GM23248 (cell line): ENCODE measurements at regions not wholly inside any gene's neighbourhood (a gene's known extent, or its start where the extent isn't known, plus 50 kb on each side); places are given as distances from the start of the nearest gene placed in this dataset.
A peak's percentile ranks its signal among the peaks of the same experiment; 100 is the strongest.

Source experiments
- DNase-seq: peaks from one replicate; pipeline ENCODE4 v3.0.0-alpha.2; 2015
- H2AFZ ChIP-seq: fragments of 200-600 bp; sonication (generic); 2 replicates; pipeline ENCODE4 v1.6.1; 2016; ENCODE audit warnings: antibody characterized with exemption
- H3F3A ChIP-seq: fragments of 200-600 bp; sonication (generic); 2 replicates; pipeline ENCODE4 v1.6.1; 2016; ENCODE audit warnings: mild to moderate bottlenecking, antibody characterized with exemption, mixed run types; ENCODE audit not compliant: insufficient read depth
- H3K27ac ChIP-seq: fragments of 200-600 bp; sonication (generic); 2 replicates; pipeline ENCODE4 v1.5.1; 2016; ENCODE audit warnings: mild to moderate bottlenecking
- H3K27me3 ChIP-seq: fragments of 200-600 bp; sonication (generic); replicated peaks from 2 replicates; pipeline ENCODE4 v1.6.1; 2016; ENCODE audit warnings: mild to moderate bottlenecking; ENCODE audit not compliant: insufficient read depth
- H3K36me3 ChIP-seq: fragments of 200-600 bp; sonication (generic); 2 replicates; pipeline ENCODE4 v1.6.1; 2016; ENCODE audit warnings: low read depth, mild to moderate bottlenecking
- H3K4me1 ChIP-seq: fragments of 200-600 bp; sonication (generic); 2 replicates; pipeline ENCODE4 v1.6.1; 2016; ENCODE audit warnings: mild to moderate bottlenecking; ENCODE audit not compliant: insufficient read depth
- H3K4me2 ChIP-seq: fragments of 200-600 bp; sonication (generic); one replicate; pipeline ENCODE4 v1.6.1; 2016; ENCODE audit warnings: mild to moderate bottlenecking; ENCODE audit not compliant: unreplicated experiment
- H3K4me3 ChIP-seq: fragments of 200-600 bp; sonication (generic); 2 replicates; pipeline ENCODE4 v1.5.1; 2016; ENCODE audit warnings: mild to moderate bottlenecking
- H3K79me2 ChIP-seq: fragments of 200-600 bp; sonication (generic); 2 replicates; pipeline ENCODE4 v1.6.1; 2016; ENCODE audit warnings: mild to moderate bottlenecking; ENCODE audit not compliant: insufficient read depth
- H3K9ac ChIP-seq: fragments of 200-600 bp; sonication (generic); 2 replicates; pipeline ENCODE4 v1.6.1; 2016; ENCODE audit warnings: mild to moderate bottlenecking
- H3K9me2 ChIP-seq: fragments of 200-600 bp; sonication (generic); 2 replicates; pipeline ENCODE4 v1.6.1; 2016; ENCODE audit warnings: mixed run types, mild to moderate bottlenecking, moderate library complexity; ENCODE audit not compliant: insufficient read depth
- H3K9me3 ChIP-seq: fragments of 200-600 bp; sonication (generic); one replicate; pipeline ENCODE4 v1.6.1; 2017; ENCODE audit warnings: low read depth
- H4K20me1 ChIP-seq: fragments of 200-600 bp; sonication (generic); 2 replicates; pipeline ENCODE4 v1.6.0; 2016; ENCODE audit not compliant: insufficient read depth
- EZH2 ChIP-seq: fragments of 200-600 bp; sonication (generic); IDR thresholded peaks from 2 replicates; pipeline ENCODE4 v1.6.1; 2018; ENCODE audit warnings: antibody characterized with exemption, mild to moderate bottlenecking; ENCODE audit not compliant: insufficient read depth, poor library complexity, severe bottlenecking
- EZH2phosphoT487 ChIP-seq: fragments of 200-600 bp; sonication (generic); IDR thresholded peaks from 2 replicates; pipeline ENCODE4 v1.6.1; 2018; ENCODE audit warnings: antibody characterized with exemption, moderate library complexity, mild to moderate bottlenecking, low read depth; ENCODE audit not compliant: insufficient read depth
- WGBS, 2 experiments: methylation state at CpG; one replicate each; pipeline ENCODE4 v1.1.6; 2015 to 2017; ENCODE audit warnings: low lambda C conversion rate in 2 of 2, low coverage in 1 of 2; ENCODE audit errors: missing lambda C conversion rate in 2 of 2; 5-methylcytosine and 5-hydroxymethylcytosine counted together
- in situ Hi-C: fragments of 300-500 bp; cut with MboI; formaldehyde crosslinking; loops from 2 replicates; pipeline ENCODE4 v1.15.0; 2020

- TF ChIP-seq EZH2phosphoT487 = no peak
- no peak for TF ChIP-seq EZH2
These were observed 342.8 kb upstream of the CCNG1 start for GRCh38 chr5:163094492-163095180.

DNA sequence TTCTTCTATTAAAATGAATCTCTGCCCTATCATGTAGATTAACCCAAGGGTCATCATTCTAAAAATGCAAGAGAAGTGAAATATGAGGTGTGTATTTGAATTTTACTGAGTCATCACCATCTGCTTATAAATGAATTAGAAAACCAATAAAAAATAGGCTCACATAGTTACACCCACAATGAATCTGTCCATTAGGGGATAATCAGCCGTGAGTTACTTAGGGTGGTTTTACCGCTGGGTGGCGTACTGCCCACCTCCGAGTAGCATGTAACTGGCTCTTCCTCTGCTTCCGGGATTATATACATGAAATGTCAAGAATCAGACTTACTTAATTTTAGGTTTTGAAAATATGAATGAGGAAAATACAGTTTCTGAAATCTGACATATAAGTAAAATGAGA is 332.9 kb upstream of the CCNG1 start:
- Histone ChIP-seq H3F3A (no peaks in the 10 kb centered on the region), H3K27ac (no peak overlapping the region), H3K4me2 (no peak overlapping the region), H3K9ac (no peak overlapping the region), H4K20me1 (no peaks in the 10 kb centered on the region), H3K9me2 (no peaks in the 10 kb centered on the region), H3K79me2 (no peaks in the 10 kb centered on the region), H2AFZ (no peak overlapping the region), H3K27me3 (no peaks in the 10 kb centered on the region), H3K9me3 (no peaks in the 10 kb centered on the region), H3K36me3 (no peaks in the 10 kb centered on the region), H3K4me3 (no peak overlapping the region), H3K4me1 (no peaks in the 10 kb centered on the region)
- TF ChIP-seq EZH2phosphoT487 (no peak), EZH2 (no peak)
- DNase-seq = no peak
- WGBS, 2 experiments = 15 to 18% methylated on average over 5 of the region's 5 CpGs
- in situ Hi-C loops = no loop called here

More at GRCh38 chr5:163094492-163095180, 342.8 kb upstream of the CCNG1 start:
- Histone ChIP-seq H3K4me1 (no peaks in the 10 kb centered on the region), H3K4me3 (no peak overlapping the region), H3K9ac (no peak overlapping the region), H3K36me3 (no peaks in the 10 kb centered on the region), H4K20me1 (no peaks in the 10 kb centered on the region), H3K9me2 (no peaks in the 10 kb centered on the region; the same call in 1 of the 2 replicates), H3K27me3 (no peaks in the 10 kb centered on the region), H2AFZ (no peak overlapping the region), H3K79me2 (no peaks in the 10 kb centered on the region), H3K4me2 (no peak overlapping the region), H3F3A (no peaks in the 10 kb centered on the region), H3K27ac (no peak overlapping the region), H3K9me3 (no peaks in the 10 kb centered on the region)
- WGBS, 2 experiments = 10 to 11% methylated on average over 8 of the region's 8 CpGs
- DNase-seq = no peak
- in situ Hi-C loops = no loop called here

- 20 to 34% methylated on average over 2 of the region's 2 CpGs for WGBS, 2 experiments
- Histone ChIP-seq H3K27ac (no peak overlapping the region), H3F3A (no peaks in the 10 kb centered on the region), H3K4me3 (no peak overlapping the region), H4K20me1 (no peaks in the 10 kb centered on the region), H3K9me3 (no peaks in the 10 kb centered on the region), H3K27me3 (no peaks in the 10 kb centered on the region), H3K4me2 (no peak overlapping the region), H2AFZ (no peak overlapping the region), H3K9me2 (no peaks in the 10 kb centered on the region), H3K79me2 (no peaks in the 10 kb centered on the region), H3K36me3 (no peaks in the 10 kb centered on the region), H3K4me1 (no peaks in the 10 kb centered on the region), H3K9ac (no peak overlapping the region)
- in situ Hi-C loops = no loop called here
- TF ChIP-seq EZH2phosphoT487 (no peak), EZH2 (no peak)
- peak; percentile 20 for DNase-seq
These were observed 331.9 kb upstream of the CCNG1 start for GRCh38 chr5:163105456-163105855.

GRCh38 chr5:163106098-163106497 is 331.3 kb upstream of the CCNG1 start:
- Histone ChIP-seq H3K4me1 (no peaks in the 10 kb centered on the region), H4K20me1 (no peaks in the 10 kb centered on the region), H3F3A (no peaks in the 10 kb centered on the region), H3K9ac (no peak overlapping the region), H3K9me2 (no peaks in the 10 kb centered on the region), H2AFZ (no peak overlapping the region), H3K36me3 (no peaks in the 10 kb centered on the region), H3K9me3 (no peaks in the 10 kb centered on the region), H3K4me3 (no peak overlapping the region), H3K4me2 (no peak overlapping the region), H3K27me3 (no peaks in the 10 kb centered on the region), H3K27ac (no peak overlapping the region), H3K79me2 (no peaks in the 10 kb centered on the region)
- WGBS, 2 experiments = 11 to 15% methylated on average over 1 of the region's 1 CpG
- DNase-seq = no peak
- in situ Hi-C loops = no loop called here
- no peak for TF ChIP-seq EZH2
- no peak for TF ChIP-seq EZH2phosphoT487

DNA sequence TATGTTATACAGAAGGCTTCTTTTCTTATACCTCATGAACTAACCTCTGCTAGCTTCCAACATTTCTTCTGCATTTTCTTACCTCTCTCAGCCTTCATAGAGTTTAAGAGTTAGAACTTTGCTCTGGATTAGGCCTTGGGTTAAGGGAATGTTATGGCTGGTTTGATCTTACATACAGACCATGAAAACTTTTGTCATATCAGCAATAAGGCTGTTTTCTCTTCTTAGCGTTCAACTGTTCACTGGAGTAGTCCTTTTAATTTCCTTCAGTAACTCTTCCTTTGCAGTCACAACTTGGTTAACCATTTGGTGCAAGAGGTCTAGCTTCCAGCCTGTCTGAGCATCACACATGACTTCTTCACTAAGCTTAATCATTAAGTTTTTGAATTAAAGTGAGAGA is 329.0 kb upstream of the CCNG1 start:
- WGBS, 2 experiments = 0 to 11% methylated on average over 1 of the region's 1 CpG

More for the DNA sequence above, 329.0 kb upstream of the CCNG1 start:
- in situ Hi-C loops = no loop called here
- H4K20me1 ChIP-seq = no peaks in the 10 kb centered on the region
- no peaks in the 10 kb centered on the region for H3K9me3 ChIP-seq
- no peak overlapping the region for H2AFZ ChIP-seq
- H3K27ac ChIP-seq = no peak overlapping the region
- H3K9ac ChIP-seq = no peak overlapping the region
- no peaks in the 10 kb centered on the region for H3K79me2 ChIP-seq
- no peaks in the 10 kb centered on the region for H3F3A ChIP-seq
- TF ChIP-seq EZH2 (no peak), EZH2phosphoT487 (no peak)
- no peak overlapping the region for H3K4me2 ChIP-seq
- H3K27me3 ChIP-seq = no peaks in the 10 kb centered on the region
- no peaks in the 10 kb centered on the region for H3K9me2 ChIP-seq
- no peak for DNase-seq
- H3K4me3 ChIP-seq = no peak overlapping the region
- H3K36me3 ChIP-seq = no peaks in the 10 kb centered on the region
- no peaks in the 10 kb centered on the region for H3K4me1 ChIP-seq
